Gastroesophageal sphincter (tissue), 4 donors: ENCODE measurements at regions not wholly inside any gene's neighbourhood (a gene's known extent, or its start where the extent isn't known, plus 50 kb on each side); places are given as distances from the start of the nearest gene placed in this dataset.

ENCODE experiments used
- ATAC-seq: fragments of 150-250 bp; one replicate; pipeline ENCODE4 v1.9.1; 2016; ENCODE audit warnings: mild to moderate bottlenecking, moderate library complexity
- H3K27ac ChIP-seq, 4 donors: fragments of 200-600 bp; sonication (generic) in 3 of 4; 1 replicate in 3 of 4; 2 replicates in 1 of 4; pipeline ENCODE4 v1.5.1; 2016 to 2019
- H3K27me3 ChIP-seq: fragments of 200-600 bp; sonication (generic); one replicate; pipeline ENCODE4 v1.5.1; 2019
- H3K36me3 ChIP-seq, 2 donors: fragments of 200-600 bp; sonication (generic); one replicate each; pipeline ENCODE4 v1.5.1; 2019; ENCODE audit warnings: control low read depth in 1 of 2
- H3K4me1 ChIP-seq, 3 donors: fragments of 200-600 bp; sonication (generic); 1 replicate in 2 of 3; 2 replicates in 1 of 3; pipeline ENCODE4 v1.5.1; 2016 to 2019; ENCODE audit warnings: control low read depth in 2 of 3
- H3K4me3 ChIP-seq, 2 donors: fragments of 200-600 bp; sonication (generic); one replicate each; pipeline ENCODE4 v1.5.1; 2019; ENCODE audit warnings: mild to moderate bottlenecking in 1 of 2, moderate library complexity in 1 of 2
- H3K9me3 ChIP-seq, 3 donors: fragments of 200-600 bp; sonication (generic); one replicate each; pipeline ENCODE4 v1.5.1; 2017 to 2019; ENCODE audit warnings: control low read depth in 2 of 3
- CTCF ChIP-seq, 4 experiments: fragments of 200-600 bp in 2 of 4; fragments of 450-650 bp in 2 of 4; sonication (generic) in 1 of 4; IDR thresholded peaks; one replicate each; pipeline ENCODE4 v1.5.1; 2017 to 2019; ENCODE audit warnings: antibody characterized with exemption in 4 of 4, mild to moderate bottlenecking in 2 of 4, moderate library complexity in 2 of 4
- EP300 ChIP-seq: sonication (generic); formaldehyde crosslinking; IDR thresholded peaks from one replicate; pipeline ENCODE4 v1.6.1; 2017; ENCODE audit warnings: antibody characterized with exemption, mild to moderate bottlenecking
- POLR2A ChIP-seq, 2 donors: fragments of 450-650 bp; IDR thresholded peaks; one replicate each; pipeline ENCODE4 v1.6.1; 2017; ENCODE audit warnings: antibody characterized with exemption in 2 of 2, mild to moderate bottlenecking in 2 of 2, moderate library complexity in 1 of 2
- POLR2AphosphoS5 ChIP-seq: sonication (generic); formaldehyde crosslinking; IDR thresholded peaks from one replicate; pipeline ENCODE4 v1.6.1; 2017; ENCODE audit warnings: antibody characterized with exemption
- WGBS, 2 donors: methylation state at CpG; one replicate each; pipeline ENCODE4 v1.1.5; 2018; ENCODE audit warnings: low coverage in 1 of 2; 5-methylcytosine and 5-hydroxymethylcytosine counted together

GRCh38 chr6:6750594-6751265 lies 162.2 kb downstream of the LY86 start:
- Histone ChIP-seq H3K4me3 (no peak overlapping the region), H3K4me1 (peaks cover 0 to 33% (median 21%) of the 10 kb centered on the region in 3 donors), H3K36me3 (no peaks in the 10 kb centered on the region), H3K9me3 (no peaks in the 10 kb centered on the region), H3K27me3 (peaks cover 5% of the 10 kb centered on the region), H3K27ac (peak overlapping the region in 1 of 4 donors; percentile 15)
- 80 to 89% methylated on average over 4 to 8 of the region's 10 CpGs for WGBS, 2 donors
- ATAC-seq: no peak
- TF ChIP-seq POLR2AphosphoS5 (no peak), CTCF (IDR thresholded peaks at IDR 0.05) (no peak), POLR2A (IDR thresholded peaks at IDR 0.05) (no peak), EP300 (no peak)

GRCh38 chr6:6751266-6751596 lies 162.7 kb downstream of the LY86 start:
- ATAC-seq: no peak
- WGBS, 2 donors: no CpG with 5 or more reads among the region's 2 CpGs
- peak overlapping the region in 1 of 4 donors; percentile 15 for H3K27ac ChIP-seq
- H3K36me3 ChIP-seq: no peaks in the 10 kb centered on the region
- H3K27me3 ChIP-seq: peaks cover 10% of the 10 kb centered on the region
- H3K9me3 ChIP-seq: no peaks in the 10 kb centered on the region
- no peak overlapping the region for H3K4me3 ChIP-seq
- no peak for TF ChIP-seq POLR2AphosphoS5
- TF ChIP-seq CTCF (IDR thresholded peaks at IDR 0.05): no peak
- TF ChIP-seq EP300: no peak
- TF ChIP-seq POLR2A (IDR thresholded peaks at IDR 0.05): no peak
- H3K4me1 ChIP-seq: peaks cover 0 to 33% (median 21%) of the 10 kb centered on the region in 3 donors

DNA sequence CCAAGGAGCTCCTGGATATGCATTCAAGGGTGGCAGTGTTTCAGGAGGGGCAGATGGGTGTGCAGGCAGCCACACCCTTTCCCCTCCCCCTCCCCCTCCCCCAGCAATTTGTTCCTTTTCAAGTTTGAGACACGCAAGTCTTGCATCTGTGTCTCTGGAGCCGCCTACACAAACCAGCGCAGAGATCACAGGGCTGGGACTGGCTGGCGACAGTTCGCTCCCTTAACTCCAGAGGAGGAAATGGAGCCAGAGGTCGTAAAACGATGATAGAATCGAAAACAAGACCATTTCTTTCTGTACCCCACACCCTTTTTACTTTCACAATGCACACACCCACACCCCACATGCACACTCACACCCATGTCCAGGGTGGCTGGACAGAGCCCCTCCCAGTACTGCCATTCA lies 163.1 kb downstream of the LY86 start:
- Histone ChIP-seq H3K9me3 (no peaks in the 10 kb centered on the region), H3K36me3 (no peaks in the 10 kb centered on the region), H3K27ac (peak overlapping the region in 2 of 4 donors; percentile 8 to 15), H3K4me1 (peaks cover 0 to 33% (median 21%) of the 10 kb centered on the region in 3 donors), H3K27me3 (peaks cover 14% of the 10 kb centered on the region), H3K4me3 (no peak overlapping the region)
- ATAC-seq: no peak
- 40 to 79% methylated on average over 1 to 8 of the region's 8 CpGs for WGBS, 2 donors
- TF ChIP-seq EP300 (no peak), POLR2AphosphoS5 (no peak), CTCF (IDR thresholded peaks at IDR 0.05) (no peak), POLR2A (IDR thresholded peaks at IDR 0.05) (no peak)

DNA sequence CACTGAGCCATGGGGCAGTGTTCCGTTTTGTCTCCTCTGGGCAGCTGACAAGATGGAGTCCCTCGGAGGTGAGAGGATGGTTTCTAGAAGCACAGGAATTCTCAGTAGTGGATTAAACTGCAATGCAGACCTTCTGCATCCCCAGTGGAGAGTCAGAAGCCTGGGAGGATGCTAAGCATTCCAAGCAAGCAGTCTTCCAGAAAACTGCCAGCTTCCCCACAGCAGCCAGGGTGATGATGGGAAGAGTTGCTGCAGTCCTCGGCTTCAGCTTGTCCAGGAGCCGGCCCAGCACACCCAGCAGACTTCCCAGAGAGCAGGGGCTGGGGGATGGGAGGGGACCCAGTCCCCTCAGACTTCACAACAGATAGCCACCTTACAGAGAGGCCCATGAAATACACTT lies 163.6 kb downstream of the LY86 start:
- Histone ChIP-seq H3K4me1 (peaks cover 0 to 33% (median 21%) of the 10 kb centered on the region in 3 donors), H3K36me3 (no peaks in the 10 kb centered on the region), H3K9me3 (no peaks in the 10 kb centered on the region), H3K4me3 (no peak overlapping the region), H3K27ac (peak overlapping the region in 2 of 4 donors; percentile 8 to 15), H3K27me3 (peaks cover 17% of the 10 kb centered on the region)
- 40% methylated on average over 2 of the region's 4 CpGs; no CpG with 5 or more reads in 1 of the 2 donors for WGBS, 2 donors
- ATAC-seq: no peak
- TF ChIP-seq POLR2A (IDR thresholded peaks at IDR 0.05) (no peak), POLR2AphosphoS5 (no peak), CTCF (IDR thresholded peaks at IDR 0.05) (no peak), EP300 (no peak)

- peaks cover 26% of the 10 kb centered on the region for H3K27me3 ChIP-seq
- H3K4me3 ChIP-seq: no peak overlapping the region
- WGBS, 2 donors: no CpG with 5 or more reads among the region's 8 CpGs
- peaks cover 0 to 33% (median 21%) of the 10 kb centered on the region in 3 donors for H3K4me1 ChIP-seq
- TF ChIP-seq EP300 (no peak), POLR2A (IDR thresholded peaks at IDR 0.05) (no peak), POLR2AphosphoS5 (no peak), CTCF (IDR thresholded peaks at IDR 0.05) (no peak)
- H3K27ac ChIP-seq: no peak overlapping the region
- no peak for ATAC-seq
- no peaks in the 10 kb centered on the region for H3K9me3 ChIP-seq
- no peaks in the 10 kb centered on the region for H3K36me3 ChIP-seq
Measured at GRCh38 chr6:6753301-6753700, 164.8 kb downstream of the LY86 start.
